Lung microvascular endothelial cell (primary cell): ENCODE measurements at regions not wholly inside any gene's neighbourhood (a gene's known extent, or its start where the extent isn't known, plus 50 kb on each side); places are given as distances from the start of the nearest gene placed in this dataset.

ENCODE experiments used
- DNase-seq, 2 donors: peaks; one replicate each; pipeline versions ENCODE4 v3.0.0 to v3.0.0-alpha.2; 2010; ENCODE audit warnings: low read depth in 2 of 2

DNA sequence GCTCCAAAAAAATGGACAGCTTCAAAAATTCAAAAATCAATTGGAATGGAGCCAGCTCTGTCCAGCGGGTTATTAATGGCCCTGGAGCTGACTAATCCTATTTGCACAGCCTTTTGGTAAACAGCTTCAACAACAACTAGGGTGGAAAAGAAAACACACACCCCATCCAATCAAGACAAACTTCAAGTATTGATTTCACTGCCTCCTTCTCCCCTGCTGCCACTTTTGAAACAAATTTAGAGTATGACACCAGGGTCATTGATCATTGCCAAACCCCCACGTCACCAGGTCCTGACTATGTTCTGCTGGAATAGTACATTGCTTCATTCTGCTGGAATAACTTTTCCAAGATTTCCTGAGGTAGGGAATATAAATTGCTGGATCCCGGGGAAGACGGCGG is 56.8 kb upstream of the GTF3A start:
- DNase-seq, result no peak

DNA sequence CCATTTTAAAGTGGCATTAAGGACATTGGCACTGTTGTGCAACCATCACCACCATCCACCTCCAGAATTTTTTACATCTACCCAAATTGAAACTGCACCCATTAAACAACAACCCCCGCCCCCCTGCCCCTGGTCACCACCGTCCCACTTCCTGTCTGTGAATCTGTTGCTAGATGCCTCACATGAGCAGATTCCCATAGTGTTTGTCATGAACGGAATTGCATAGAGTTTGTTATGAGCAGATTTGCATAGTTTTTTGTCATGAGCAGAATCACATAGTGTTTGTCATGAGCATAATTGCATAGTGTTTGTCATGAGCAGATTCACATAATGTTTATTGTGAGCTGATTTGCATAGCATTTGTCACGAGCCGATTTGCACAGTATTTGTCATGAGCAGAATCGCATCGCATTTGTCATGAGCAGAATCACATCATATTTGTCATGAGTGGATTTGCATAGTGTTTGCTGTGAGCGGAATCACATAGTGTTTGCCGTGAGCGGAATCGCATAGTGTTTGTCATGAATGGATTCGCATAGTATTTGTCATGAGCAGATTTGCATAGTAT is 54.0 kb upstream of the GTF3A start:
- no peak for DNase-seq

DNA sequence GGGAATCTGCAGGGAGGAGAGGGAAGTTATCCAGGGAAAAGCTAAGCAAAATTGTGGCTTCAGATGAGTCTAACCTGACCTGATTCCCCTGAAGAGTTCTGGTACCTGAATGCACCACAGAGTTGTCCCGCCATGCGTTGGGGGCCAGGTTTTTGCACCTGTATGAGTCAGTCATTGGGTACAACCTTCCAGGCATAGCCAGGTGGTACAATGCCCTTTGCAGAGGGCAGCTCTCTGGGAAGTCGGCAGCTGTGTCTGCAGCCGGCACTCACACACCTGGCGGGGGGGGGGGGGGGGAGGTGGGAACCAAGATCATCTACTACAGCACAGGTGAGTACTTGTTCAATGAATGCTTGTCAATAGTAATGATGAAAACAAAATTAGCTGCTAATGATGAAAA is 52.5 kb upstream of the GTF3A start:
- no peak for DNase-seq

DNA sequence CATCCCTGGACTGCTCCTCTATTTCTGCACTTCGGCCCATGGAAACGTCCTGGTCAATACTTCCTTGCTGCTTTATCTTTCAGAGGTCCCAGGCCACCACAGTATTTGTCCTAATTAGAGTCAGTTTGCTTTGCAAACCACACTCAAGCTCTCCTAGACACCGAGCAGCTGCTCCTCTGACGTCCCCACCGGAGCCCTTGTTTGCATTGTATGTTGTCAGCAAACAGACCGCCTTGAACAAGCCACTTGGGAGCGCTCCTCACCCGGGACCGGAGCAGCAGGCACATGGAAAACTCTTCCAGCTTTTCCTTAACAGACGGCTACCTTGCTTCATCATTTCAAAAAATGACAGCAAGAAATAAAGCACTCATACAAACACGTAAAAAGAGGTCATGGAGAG is 51.5 kb upstream of the GTF3A start:
- DNase-seq, result no peak

GRCh38 chr13:27374126-27374613 is 50.2 kb upstream of the GTF3A start:
- DNase-seq, result no peak
